Stimulated activated CD8-positive, alpha-beta memory T cell treated with anti-CD3 and anti-CD28 coated beads, Interleukin-15, amount 100 ng/mL, for 1 hour (primary cell): ENCODE measurements at regions not wholly inside any gene's neighbourhood (a gene's known extent, or its start where the extent isn't known, plus 50 kb on each side); places are given as distances from the start of the nearest gene placed in this dataset.
"Not testable (repeated sequence)": the region's sequence is repeated elsewhere in the genome, so short reads cannot be mapped to it uniquely, and the experiment has no call there.

ENCODE experiments used
- DNase-seq: peaks from one replicate; pipeline ENCODE4 v3.0.0-alpha.2; 2020; ENCODE audit warnings: low read depth

- no peak for DNase-seq
These were observed 259.9 kb upstream of the RAB4A start for GRCh38 chr1:229011022-229011421.

- DNase-seq, result no peak
These were observed 258.1 kb upstream of the RAB4A start for GRCh38 chr1:229012823-229013222.

- no peak for DNase-seq
These were observed 256.9 kb upstream of the RAB4A start for GRCh38 chr1:229013981-229014380.

- DNase-seq, result no peak
These were observed 255.1 kb upstream of the RAB4A start for GRCh38 chr1:229015806-229016205.

- DNase-seq, result no peak
These were observed 253.8 kb upstream of the RAB4A start for GRCh38 chr1:229017091-229017490.

- no peak for DNase-seq
These were observed 252.1 kb upstream of the RAB4A start for GRCh38 chr1:229018674-229019295.

GRCh38 chr1:229019663-229020271, 251.1 kb upstream of the RAB4A start:
- DNase-seq, result no peak

GRCh38 chr1:229021034-229021433, 249.9 kb upstream of the RAB4A start:
- DNase-seq, result not testable (repeated sequence)

- DNase-seq, result no peak
These were observed 248.1 kb upstream of the RAB4A start for GRCh38 chr1:229022595-229023333.

- no peak for DNase-seq
These were observed 247.1 kb upstream of the RAB4A start for GRCh38 chr1:229023651-229024300.

- no peak for DNase-seq
These were observed 246.3 kb upstream of the RAB4A start for GRCh38 chr1:229024528-229025130.

GRCh38 chr1:229025576-229025975, 245.3 kb upstream of the RAB4A start:
- no peak for DNase-seq

GRCh38 chr1:229027158-229027557, 243.8 kb upstream of the RAB4A start:
- DNase-seq, result no peak

- no peak for DNase-seq
These were observed 243.2 kb upstream of the RAB4A start for GRCh38 chr1:229027622-229028182.

GRCh38 chr1:229028544-229028943, 242.4 kb upstream of the RAB4A start:
- DNase-seq, result no peak

GRCh38 chr1:229028987-229029878, 241.7 kb upstream of the RAB4A start:
- no peak for DNase-seq

- DNase-seq, result no peak
These were observed 241.1 kb upstream of the RAB4A start for GRCh38 chr1:229029879-229030235.

GRCh38 chr1:229030630-229031029, 240.3 kb upstream of the RAB4A start:
- DNase-seq, result no peak

- no peak for DNase-seq
These were observed 239.8 kb upstream of the RAB4A start for GRCh38 chr1:229031061-229031460.

GRCh38 chr1:229031481-229032341, 239.2 kb upstream of the RAB4A start:
- DNase-seq, result no peak
